SK-N-SH treated with all-trans-retinoic acid at 6 μM for 48 hours (cell line): ENCODE measurements at regions not wholly inside any gene's neighbourhood (a gene's known extent, or its start where the extent isn't known, plus 50 kb on each side); places are given as distances from the start of the nearest gene placed in this dataset.

Source experiments
- ATAC-seq: fragments of 200-7000 bp; cut with Tn5 transposase; 3 replicates; pipeline ENCODE4 v1.9.1; 2020; ENCODE audit warnings: mild to moderate bottlenecking, moderate library complexity
- ARNTL ChIP-seq: fragments of 450-650 bp; formaldehyde crosslinking; IDR thresholded peaks from 2 replicates; pipeline ENCODE4 v1.5.0; 2020; ENCODE audit warnings: low read depth, mild to moderate bottlenecking, moderate library complexity, borderline replicate concordance
- BACH2 ChIP-seq: fragments of 250-450 bp; sonication (Bioruptor Pico); IDR thresholded peaks from 2 replicates; pipeline ENCODE4 v1.9.0; 2021; ENCODE audit warnings: mild to moderate bottlenecking, borderline replicate concordance
- ESRRG ChIP-seq: fragments of 250-450 bp; sonication (Bioruptor Pico); IDR thresholded peaks from 2 replicates; pipeline ENCODE4 v1.6.1; 2021; ENCODE audit warnings: mild to moderate bottlenecking
- GLIS3 ChIP-seq: fragments of 250-450 bp; sonication (Bioruptor Pico); IDR thresholded peaks from 2 replicates; pipeline ENCODE4 v1.5.0; 2020; ENCODE audit warnings: mild to moderate bottlenecking, moderate library complexity
- ISL1 ChIP-seq: fragments of 250-450 bp; sonication (Bioruptor Pico); IDR thresholded peaks from 2 replicates; pipeline ENCODE4 v2.1.2; 2022; ENCODE audit warnings: mild to moderate bottlenecking, moderate library complexity
- OSR1 ChIP-seq: fragments of 250-450 bp; sonication (Bioruptor Pico); IDR thresholded peaks from 2 replicates; pipeline ENCODE4 v1.8.0; 2022; ENCODE audit warnings: moderate library complexity, mild to moderate bottlenecking, inconsistent platforms
- PPARA ChIP-seq: fragments of 250-450 bp; sonication (Bioruptor Pico); IDR thresholded peaks from 2 replicates; pipeline ENCODE4 v1.5.0; 2020; ENCODE audit warnings: mild to moderate bottlenecking, borderline replicate concordance
- RARB ChIP-seq: fragments of 250-450 bp; sonication (Bioruptor Pico); IDR thresholded peaks from 2 replicates; pipeline ENCODE4 v1.8.0; 2021; ENCODE audit warnings: mild to moderate bottlenecking, moderate library complexity
- TOX ChIP-seq: fragments of 250-450 bp; sonication (Bioruptor Pico); IDR thresholded peaks from 2 replicates; pipeline ENCODE4 v1.8.0; 2021; ENCODE audit warnings: mild to moderate bottlenecking, moderate library complexity, borderline replicate concordance
- ZC3H10 ChIP-seq: fragments of 250-450 bp; sonication (Bioruptor Pico); IDR thresholded peaks from 2 replicates; pipeline ENCODE4 v1.5.1; 2021; ENCODE audit warnings: mild to moderate bottlenecking, moderate library complexity
- ZFP3 ChIP-seq: fragments of 250-450 bp; sonication (Bioruptor Pico); IDR thresholded peaks from 2 replicates; pipeline ENCODE4 v1.5.0; 2020; ENCODE audit warnings: mild to moderate bottlenecking, moderate library complexity
- ZFP30 ChIP-seq: fragments of 450-650 bp; formaldehyde crosslinking; IDR thresholded peaks from 2 replicates; pipeline ENCODE4 v1.5.0; 2022; ENCODE audit warnings: mild to moderate bottlenecking, moderate library complexity
- ZNF565 ChIP-seq: fragments of 450-650 bp; formaldehyde crosslinking; conservative IDR thresholded peaks from 2 replicates; pipeline ENCODE4 v1.5.0; 2020; ENCODE audit warnings: low read depth, mild to moderate bottlenecking, moderate library complexity
- ZNF8 ChIP-seq: fragments of 450-650 bp; formaldehyde crosslinking; IDR thresholded peaks from 2 replicates; pipeline ENCODE4 v1.5.0; 2020; ENCODE audit warnings: mild to moderate bottlenecking, moderate library complexity
- TF ChIP-seq, protein P1 (sequence below): fragments of 250-450 bp; sonication (Bioruptor Pico); IDR thresholded peaks from 2 replicates; pipeline ENCODE4 v1.8.0; 2020; ENCODE audit warnings: mild to moderate bottlenecking, moderate library complexity, borderline replicate concordance
- TF ChIP-seq, protein P2 (sequence below): fragments of 250-450 bp; sonication (Bioruptor Pico); IDR thresholded peaks from 2 replicates; pipeline ENCODE4 v1.5.1; 2020; ENCODE audit warnings: low read depth, mild to moderate bottlenecking, moderate library complexity
- TF ChIP-seq, protein P3 (sequence below): fragments of 250-450 bp; sonication (Bioruptor Pico); IDR thresholded peaks from 2 replicates; pipeline ENCODE4 v1.5.1; 2021; ENCODE audit warnings: mild to moderate bottlenecking, moderate library complexity
- TF ChIP-seq, protein P4 (sequence below): fragments of 250-450 bp; sonication (Bioruptor Pico); IDR thresholded peaks from 2 replicates; pipeline ENCODE4 v1.5.0; 2020; ENCODE audit warnings: mild to moderate bottlenecking, moderate library complexity

DNA sequence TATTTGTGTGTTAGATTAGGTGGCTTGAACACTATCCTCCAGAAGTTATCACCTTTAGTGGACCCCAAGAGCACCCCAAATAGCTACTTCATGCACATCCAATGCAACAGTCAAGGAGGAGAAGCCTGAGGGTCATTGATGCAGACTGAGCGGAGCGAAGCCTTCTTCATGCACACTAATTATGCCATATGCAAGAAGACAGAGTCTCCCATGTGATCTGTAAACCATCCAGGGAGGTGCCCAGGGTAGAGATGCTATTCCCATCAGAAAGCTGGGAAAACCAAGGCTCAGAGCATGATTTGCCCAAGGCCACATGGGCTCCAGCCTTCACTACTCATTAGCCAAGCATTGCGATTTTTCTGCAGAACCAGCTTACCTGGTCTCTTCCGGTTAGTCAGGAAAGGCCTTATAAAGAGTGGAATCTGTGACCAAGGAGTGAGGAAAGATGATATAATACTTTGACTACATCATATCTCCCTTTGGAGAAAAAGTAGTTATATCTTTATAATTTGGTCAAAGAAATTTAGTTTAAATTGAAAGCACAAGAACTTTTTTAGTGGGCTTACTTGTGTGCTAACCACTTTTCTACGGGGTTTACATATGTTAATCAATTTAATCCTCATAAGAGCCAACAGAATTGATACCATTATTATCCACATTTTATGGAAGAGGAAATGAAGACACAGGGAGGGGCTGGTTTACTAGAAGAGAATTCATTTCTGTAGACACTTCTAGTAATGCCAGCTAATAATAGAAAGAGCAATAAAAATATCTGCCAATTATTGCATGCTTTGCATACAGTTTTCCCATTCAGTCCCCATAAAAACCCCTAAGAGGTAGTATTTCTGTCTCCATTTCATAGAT is 220.0 kb downstream of the ESM1 start:
- no peak for ATAC-seq
- TF ChIP-seq, protein P1, sequence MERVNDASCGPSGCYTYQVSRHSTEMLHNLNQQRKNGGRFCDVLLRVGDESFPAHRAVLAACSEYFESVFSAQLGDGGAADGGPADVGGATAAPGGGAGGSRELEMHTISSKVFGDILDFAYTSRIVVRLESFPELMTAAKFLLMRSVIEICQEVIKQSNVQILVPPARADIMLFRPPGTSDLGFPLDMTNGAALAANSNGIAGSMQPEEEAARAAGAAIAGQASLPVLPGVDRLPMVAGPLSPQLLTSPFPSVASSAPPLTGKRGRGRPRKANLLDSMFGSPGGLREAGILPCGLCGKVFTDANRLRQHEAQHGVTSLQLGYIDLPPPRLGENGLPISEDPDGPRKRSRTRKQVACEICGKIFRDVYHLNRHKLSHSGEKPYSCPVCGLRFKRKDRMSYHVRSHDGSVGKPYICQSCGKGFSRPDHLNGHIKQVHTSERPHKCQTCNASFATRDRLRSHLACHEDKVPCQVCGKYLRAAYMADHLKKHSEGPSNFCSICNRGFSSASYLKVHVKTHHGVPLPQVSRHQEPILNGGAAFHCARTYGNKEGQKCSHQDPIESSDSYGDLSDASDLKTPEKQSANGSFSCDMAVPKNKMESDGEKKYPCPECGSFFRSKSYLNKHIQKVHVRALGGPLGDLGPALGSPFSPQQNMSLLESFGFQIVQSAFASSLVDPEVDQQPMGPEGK (CRISPR knock-in tag), result no peak
- TF ChIP-seq GLIS3 (CRISPR knock-in tag) (no peak), ZFP3 (CRISPR knock-in tag) (no peak), ISL1 (CRISPR knock-in tag) (no peak), RARB (CRISPR knock-in tag) (no peak), ZNF8 (no peak), BACH2 (CRISPR knock-in tag) (no peak), PPARA (CRISPR knock-in tag) (no peak), ESRRG (CRISPR knock-in tag) (no peak), TOX (CRISPR knock-in tag) (no peak), OSR1 (no peak), ARNTL (CRISPR knock-in tag) (no peak), ZC3H10 (CRISPR knock-in tag) (no peak), ZNF565 (CRISPR knock-in tag) (no peak)
- TF ChIP-seq, protein P2, sequence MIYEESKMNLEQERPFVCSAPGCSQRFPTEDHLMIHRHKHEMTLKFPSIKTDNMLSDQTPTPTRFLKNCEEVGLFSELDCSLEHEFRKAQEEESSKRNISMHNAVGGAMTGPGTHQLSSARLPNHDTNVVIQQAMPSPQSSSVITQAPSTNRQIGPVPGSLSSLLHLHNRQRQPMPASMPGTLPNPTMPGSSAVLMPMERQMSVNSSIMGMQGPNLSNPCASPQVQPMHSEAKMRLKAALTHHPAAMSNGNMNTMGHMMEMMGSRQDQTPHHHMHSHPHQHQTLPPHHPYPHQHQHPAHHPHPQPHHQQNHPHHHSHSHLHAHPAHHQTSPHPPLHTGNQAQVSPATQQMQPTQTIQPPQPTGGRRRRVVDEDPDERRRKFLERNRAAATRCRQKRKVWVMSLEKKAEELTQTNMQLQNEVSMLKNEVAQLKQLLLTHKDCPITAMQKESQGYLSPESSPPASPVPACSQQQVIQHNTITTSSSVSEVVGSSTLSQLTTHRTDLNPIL (CRISPR knock-in tag), result no peak
- TF ChIP-seq, protein P3, sequence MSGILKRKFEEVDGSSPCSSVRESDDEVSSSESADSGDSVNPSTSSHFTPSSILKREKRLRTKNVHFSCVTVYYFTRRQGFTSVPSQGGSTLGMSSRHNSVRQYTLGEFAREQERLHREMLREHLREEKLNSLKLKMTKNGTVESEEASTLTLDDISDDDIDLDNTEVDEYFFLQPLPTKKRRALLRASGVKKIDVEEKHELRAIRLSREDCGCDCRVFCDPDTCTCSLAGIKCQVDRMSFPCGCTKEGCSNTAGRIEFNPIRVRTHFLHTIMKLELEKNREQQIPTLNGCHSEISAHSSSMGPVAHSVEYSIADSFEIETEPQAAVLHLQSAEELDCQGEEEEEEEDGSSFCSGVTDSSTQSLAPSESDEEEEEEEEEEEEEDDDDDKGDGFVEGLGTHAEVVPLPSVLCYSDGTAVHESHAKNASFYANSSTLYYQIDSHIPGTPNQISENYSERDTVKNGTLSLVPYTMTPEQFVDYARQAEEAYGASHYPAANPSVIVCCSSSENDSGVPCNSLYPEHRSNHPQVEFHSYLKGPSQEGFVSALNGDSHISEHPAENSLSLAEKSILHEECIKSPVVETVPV (CRISPR knock-in tag), result no peak

DNA sequence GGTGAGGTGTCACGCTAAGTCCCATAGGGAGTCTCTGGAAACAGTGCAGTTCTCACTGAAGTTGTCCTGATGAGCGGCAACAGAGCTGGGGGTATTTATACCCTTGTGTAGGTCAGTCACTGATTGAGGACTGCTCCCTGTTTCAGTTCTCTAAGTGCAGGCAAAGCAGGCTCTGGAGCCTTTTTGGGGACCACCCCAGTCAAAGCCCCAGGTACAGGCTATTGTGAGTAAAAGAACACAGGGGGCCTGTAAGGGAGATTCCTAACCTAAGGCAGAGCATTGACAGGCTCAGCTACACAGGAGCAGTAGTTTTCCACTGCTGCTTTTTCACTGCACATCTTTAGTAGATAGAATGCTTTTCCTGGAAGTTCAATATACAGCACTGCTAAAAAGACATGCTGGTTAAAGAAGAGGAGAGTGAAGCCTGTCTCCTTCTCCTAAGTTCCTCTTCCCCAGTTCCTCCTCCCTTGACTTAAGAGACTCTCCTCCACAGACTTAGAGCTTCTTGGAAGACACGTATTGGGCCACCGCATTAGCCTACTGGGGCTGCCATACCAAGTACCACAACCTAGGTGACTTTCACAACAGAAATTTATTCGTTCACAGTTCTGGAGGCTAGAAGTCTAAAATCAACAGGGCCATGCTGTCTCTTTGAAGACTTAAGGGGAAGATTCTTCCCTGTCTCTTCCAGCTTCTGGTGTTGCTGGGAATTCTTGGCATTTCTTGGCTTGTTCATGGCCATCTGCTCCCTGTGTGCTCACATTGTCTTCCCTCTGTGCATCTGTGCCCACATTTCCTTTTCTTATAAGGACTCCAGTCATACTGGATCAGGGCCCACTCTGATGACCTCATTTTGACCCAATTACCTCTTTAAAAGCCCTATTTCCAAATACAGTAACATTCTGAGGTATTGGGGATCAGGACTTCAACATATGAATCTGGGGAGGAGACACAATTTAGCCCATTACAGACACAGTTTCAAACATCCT is 221.0 kb downstream of the ESM1 start:
- no peak for ATAC-seq
- TF ChIP-seq RARB (CRISPR knock-in tag) (no peak), ZFP30 (CRISPR knock-in tag) (no peak)
- TF ChIP-seq, protein P4, sequence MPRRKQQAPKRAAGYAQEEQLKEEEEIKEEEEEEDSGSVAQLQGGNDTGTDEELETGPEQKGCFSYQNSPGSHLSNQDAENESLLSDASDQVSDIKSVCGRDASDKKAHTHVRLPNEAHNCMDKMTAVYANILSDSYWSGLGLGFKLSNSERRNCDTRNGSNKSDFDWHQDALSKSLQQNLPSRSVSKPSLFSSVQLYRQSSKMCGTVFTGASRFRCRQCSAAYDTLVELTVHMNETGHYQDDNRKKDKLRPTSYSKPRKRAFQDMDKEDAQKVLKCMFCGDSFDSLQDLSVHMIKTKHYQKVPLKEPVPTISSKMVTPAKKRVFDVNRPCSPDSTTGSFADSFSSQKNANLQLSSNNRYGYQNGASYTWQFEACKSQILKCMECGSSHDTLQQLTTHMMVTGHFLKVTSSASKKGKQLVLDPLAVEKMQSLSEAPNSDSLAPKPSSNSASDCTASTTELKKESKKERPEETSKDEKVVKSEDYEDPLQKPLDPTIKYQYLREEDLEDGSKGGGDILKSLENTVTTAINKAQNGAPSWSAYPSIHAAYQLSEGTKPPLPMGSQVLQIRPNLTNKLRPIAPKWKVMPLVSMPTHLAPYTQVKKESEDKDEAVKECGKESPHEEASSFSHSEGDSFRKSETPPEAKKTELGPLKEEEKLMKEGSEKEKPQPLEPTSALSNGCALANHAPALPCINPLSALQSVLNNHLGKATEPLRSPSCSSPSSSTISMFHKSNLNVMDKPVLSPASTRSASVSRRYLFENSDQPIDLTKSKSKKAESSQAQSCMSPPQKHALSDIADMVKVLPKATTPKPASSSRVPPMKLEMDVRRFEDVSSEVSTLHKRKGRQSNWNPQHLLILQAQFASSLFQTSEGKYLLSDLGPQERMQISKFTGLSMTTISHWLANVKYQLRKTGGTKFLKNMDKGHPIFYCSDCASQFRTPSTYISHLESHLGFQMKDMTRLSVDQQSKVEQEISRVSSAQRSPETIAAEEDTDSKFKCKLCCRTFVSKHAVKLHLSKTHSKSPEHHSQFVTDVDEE (CRISPR knock-in tag), result no peak

DNA sequence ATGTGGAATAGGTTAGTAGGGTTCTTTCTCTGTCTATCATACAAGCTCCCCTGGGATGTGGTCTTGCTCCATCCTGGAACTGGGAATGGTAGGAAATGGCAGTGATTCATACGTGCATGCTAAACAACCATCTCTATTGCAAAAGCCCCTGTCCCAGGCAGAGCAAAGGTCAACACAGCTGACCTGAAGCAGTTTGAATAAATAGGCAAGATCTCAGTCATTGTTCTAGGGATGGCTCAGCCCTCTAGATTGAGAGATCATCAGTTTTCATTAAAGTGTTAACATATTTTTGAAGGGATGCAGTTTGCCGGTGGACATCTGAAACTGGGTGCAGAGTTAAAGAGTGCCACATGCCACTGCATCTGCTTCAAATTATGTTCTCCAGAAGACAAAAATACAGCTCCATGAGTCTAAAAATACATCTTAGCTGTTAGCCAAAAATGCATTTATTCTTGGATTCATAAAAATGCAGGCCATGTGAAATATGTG is 224.1 kb downstream of the ESM1 start:
- peak; percentile 81 for ATAC-seq
- TF ChIP-seq TOX (CRISPR knock-in tag) (no peak), RARB (CRISPR knock-in tag) (no peak), ZNF8 (no peak), OSR1 (no peak)
- TF ChIP-seq, protein P4 (CRISPR knock-in tag), result no peak
- TF ChIP-seq, protein P2 (CRISPR knock-in tag), result no peak
